Mesothelial cell of epicardium (in vitro differentiated cells): ENCODE measurements at regions not wholly inside any gene's neighbourhood (a gene's known extent, or its start where the extent isn't known, plus 50 kb on each side); places are given as distances from the start of the nearest gene placed in this dataset.
"Not testable (repeated sequence)": the region's sequence is repeated elsewhere in the genome, so short reads cannot be mapped to it uniquely, and the experiment has no call there.

Experiments used
- DNase-seq, 2 experiments: peaks; one replicate each; pipeline ENCODE4 v3.0.0; 2021; ENCODE audit warnings: low spot score in 2 of 2; ENCODE audit not compliant: unreplicated experiment in 2 of 2
- H3K27ac Mint-ChIP-seq: 2 replicates; pipeline ENCODE4 v1.8.0; 2021; ENCODE audit warnings: mixed read lengths
- H3K27me3 Mint-ChIP-seq: 2 replicates; pipeline ENCODE4 v1.8.0; 2021; ENCODE audit warnings: low read depth, mixed read lengths
- H3K36me3 Mint-ChIP-seq: 2 replicates; pipeline ENCODE4 v1.8.0; 2021; ENCODE audit warnings: mixed read lengths
- H3K4me1 Mint-ChIP-seq: 2 replicates; pipeline ENCODE4 v1.8.0; 2021; ENCODE audit warnings: mixed read lengths
- H3K4me3 Mint-ChIP-seq: 2 replicates; pipeline ENCODE4 v1.8.0; 2021; ENCODE audit warnings: mild to moderate bottlenecking, moderate library complexity, mixed read lengths
- H3K9me3 Mint-ChIP-seq: 2 replicates; pipeline ENCODE4 v1.8.0; 2021; ENCODE audit warnings: mixed read lengths
- CTCF ChIP-seq: fragments of 200-600 bp; sonication (generic); IDR thresholded peaks from one replicate; pipeline ENCODE4 v1.5.0; 2021; ENCODE audit warnings: antibody characterized with exemption; ENCODE audit not compliant: unreplicated experiment

- H3K27ac Mint-ChIP-seq = no peak overlapping the region
- H3K9me3 Mint-ChIP-seq = peaks cover 10% of the 10 kb centered on the region
- no peak overlapping the region for H3K4me3 Mint-ChIP-seq
- H3K36me3 Mint-ChIP-seq = no peaks in the 10 kb centered on the region
- DNase-seq = peak in 1 of 2 experiments; percentile 10
- no peak for TF ChIP-seq CTCF
- H3K4me1 Mint-ChIP-seq = no peaks in the 10 kb centered on the region
- H3K27me3 Mint-ChIP-seq = peaks cover 42% of the 10 kb centered on the region
Observed at GRCh38 chr22:49687333-49687732, 140.3 kb downstream of the BRD1 start.

GRCh38 chr22:49686495-49687219, 141.0 kb downstream of the BRD1 start:
- DNase-seq = no peak

GRCh38 chr22:49685686-49686085, 142.0 kb downstream of the BRD1 start:
- Mint-ChIP-seq H3K36me3 (no peaks in the 10 kb centered on the region), H3K27me3 (peaks cover 53% of the 10 kb centered on the region), H3K27ac (no peak overlapping the region), H3K4me3 (no peak overlapping the region), H3K4me1 (no peaks in the 10 kb centered on the region), H3K9me3 (no peaks in the 10 kb centered on the region)
- no peak for TF ChIP-seq CTCF
- no peak for DNase-seq

More at GRCh38 chr22:49686495-49687219, 141.0 kb downstream of the BRD1 start:
- no peak overlapping the region for H3K4me3 Mint-ChIP-seq
- H3K4me1 Mint-ChIP-seq = no peaks in the 10 kb centered on the region
- H3K9me3 Mint-ChIP-seq = peaks cover 4% of the 10 kb centered on the region
- H3K27me3 Mint-ChIP-seq = peaks cover 48% of the 10 kb centered on the region
- no peak overlapping the region for H3K27ac Mint-ChIP-seq
- no peak for TF ChIP-seq CTCF
- no peaks in the 10 kb centered on the region for H3K36me3 Mint-ChIP-seq

- no peak for TF ChIP-seq CTCF
- H3K27ac Mint-ChIP-seq = no peak overlapping the region
Observed at GRCh38 chr22:49685116-49685515, 142.6 kb downstream of the BRD1 start.

GRCh38 chr22:49683032-49683431, 144.6 kb downstream of the BRD1 start:
- Mint-ChIP-seq H3K9me3 (no peaks in the 10 kb centered on the region), H3K4me3 (no peak overlapping the region), H3K36me3 (no peaks in the 10 kb centered on the region), H3K27ac (no peak overlapping the region), H3K27me3 (peaks cover 68% of the 10 kb centered on the region), H3K4me1 (no peaks in the 10 kb centered on the region)
- TF ChIP-seq CTCF = no peak
- no peak for DNase-seq

More at GRCh38 chr22:49685116-49685515, 142.6 kb downstream of the BRD1 start:
- no peaks in the 10 kb centered on the region for H3K36me3 Mint-ChIP-seq
- H3K9me3 Mint-ChIP-seq = no peaks in the 10 kb centered on the region
- H3K4me3 Mint-ChIP-seq = no peak overlapping the region
- H3K27me3 Mint-ChIP-seq = peaks cover 55% of the 10 kb centered on the region
- no peak for DNase-seq
- H3K4me1 Mint-ChIP-seq = no peaks in the 10 kb centered on the region

GRCh38 chr22:49680819-49681218, 146.9 kb downstream of the BRD1 start:
- H3K9me3 Mint-ChIP-seq, DNase-seq, H3K4me3 Mint-ChIP-seq, H3K36me3 Mint-ChIP-seq, H3K27ac Mint-ChIP-seq, H3K4me1 Mint-ChIP-seq: not testable (repeated sequence)
- peaks cover 78% of the 10 kb centered on the region for H3K27me3 Mint-ChIP-seq
